Ishikawa (cell line): ENCODE measurements at regions not wholly inside any gene's neighbourhood (a gene's known extent, or its start where the extent isn't known, plus 50 kb on each side); places are given as distances from the start of the nearest gene placed in this dataset.

Experiments
- CEBPB ChIP-seq: IDR thresholded peaks from 2 replicates; pipeline ENCODE4 v1.6.1; 2012
- CREB1 ChIP-seq: IDR thresholded peaks from 2 replicates; pipeline ENCODE4 v1.6.1; 2012; ENCODE audit warnings: low read depth
- EGR1 ChIP-seq: IDR thresholded peaks from 2 replicates; pipeline ENCODE4 v1.6.1; 2012
- EP300 ChIP-seq: IDR thresholded peaks from 2 replicates; pipeline ENCODE4 v1.6.1; 2012; ENCODE audit warnings: borderline replicate concordance
- FOXM1 ChIP-seq: IDR thresholded peaks from 2 replicates; pipeline ENCODE4 v1.6.1; 2012; ENCODE audit warnings: low read depth, borderline replicate concordance
- NFIC ChIP-seq: IDR thresholded peaks from 2 replicates; pipeline ENCODE4 v1.6.1; 2012
- RAD21 ChIP-seq: IDR thresholded peaks from 2 replicates; pipeline ENCODE4 v1.6.1; 2012; ENCODE audit warnings: low read depth
- TAF1 ChIP-seq: IDR thresholded peaks from 2 replicates; pipeline ENCODE4 v1.6.1; 2012; ENCODE audit warnings: low read depth, mild to moderate bottlenecking
- TCF12 ChIP-seq: IDR thresholded peaks from 2 replicates; pipeline ENCODE4 v1.6.1; 2012; ENCODE audit warnings: low read depth
- TEAD4 ChIP-seq: IDR thresholded peaks from 2 replicates; pipeline ENCODE4 v1.6.1; 2012
- YY1 ChIP-seq: IDR thresholded peaks from 2 replicates; pipeline ENCODE4 v1.6.1; 2012; ENCODE audit warnings: low read depth
- ZBTB7A ChIP-seq: IDR thresholded peaks from 2 replicates; pipeline ENCODE4 v1.6.1; 2012; ENCODE audit warnings: low read depth
- TF ChIP-seq, protein P1 (sequence below): IDR thresholded peaks from 2 replicates; pipeline ENCODE4 v1.6.1; 2012; ENCODE audit warnings: low read depth, mild to moderate bottlenecking
- TF ChIP-seq, protein P2 (sequence below): IDR thresholded peaks from 2 replicates; pipeline ENCODE4 v1.6.1; 2012
- TF ChIP-seq, protein P3 (sequence below): IDR thresholded peaks from 2 replicates; pipeline ENCODE4 v1.6.1; 2012

DNA sequence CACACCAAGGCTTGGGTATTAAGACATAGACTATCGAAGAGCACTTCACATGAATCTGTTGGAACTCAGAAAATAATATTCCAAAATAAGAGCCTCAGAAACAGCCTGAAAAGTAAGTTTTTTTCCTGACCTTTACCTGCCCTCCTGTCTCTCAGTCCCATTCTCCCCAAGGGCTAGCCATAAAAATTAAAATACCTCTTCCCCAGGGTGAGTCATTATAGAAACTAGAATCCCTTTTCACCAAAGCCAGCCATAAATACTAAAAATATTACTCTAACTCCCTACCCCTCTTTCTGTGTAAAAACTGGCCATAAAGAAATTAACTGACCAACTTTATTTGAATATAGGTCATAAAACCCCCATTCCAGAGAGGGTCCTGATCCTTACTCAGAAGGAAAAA lies 87.9 kb upstream of the TMEM106B start:
- TF ChIP-seq YY1 (no peak), EP300 (no peak), TEAD4 (no peak)

DNA sequence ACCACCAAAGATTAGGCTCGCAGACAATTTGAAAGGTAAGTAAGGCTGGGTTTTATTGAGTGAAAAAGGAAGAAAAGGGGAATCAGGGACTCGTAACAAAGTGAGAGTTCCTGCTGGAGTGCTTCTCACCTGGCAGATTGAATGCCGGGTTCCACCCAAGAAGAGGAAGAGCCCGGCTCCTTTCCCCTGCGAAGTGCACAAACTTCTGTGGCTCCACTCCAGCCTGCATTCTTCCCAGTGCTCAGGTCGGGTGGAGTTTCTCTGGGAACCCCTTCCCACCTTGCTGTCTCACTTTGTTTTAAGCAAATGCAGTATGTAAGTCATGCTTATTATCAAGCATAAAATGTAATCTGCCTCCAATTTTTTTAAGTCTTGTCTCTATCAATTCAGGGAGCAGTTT lies 87.1 kb upstream of the TMEM106B start:
- TF ChIP-seq EGR1 (no peak), TEAD4 (no peak), ZBTB7A (no peak), YY1 (no peak), CREB1 (no peak), TAF1 (no peak), RAD21 (no peak), NFIC (no peak), FOXM1 (no peak), CEBPB (no peak), TCF12 (no peak), EP300 (no peak)
- TF ChIP-seq, protein P1, sequence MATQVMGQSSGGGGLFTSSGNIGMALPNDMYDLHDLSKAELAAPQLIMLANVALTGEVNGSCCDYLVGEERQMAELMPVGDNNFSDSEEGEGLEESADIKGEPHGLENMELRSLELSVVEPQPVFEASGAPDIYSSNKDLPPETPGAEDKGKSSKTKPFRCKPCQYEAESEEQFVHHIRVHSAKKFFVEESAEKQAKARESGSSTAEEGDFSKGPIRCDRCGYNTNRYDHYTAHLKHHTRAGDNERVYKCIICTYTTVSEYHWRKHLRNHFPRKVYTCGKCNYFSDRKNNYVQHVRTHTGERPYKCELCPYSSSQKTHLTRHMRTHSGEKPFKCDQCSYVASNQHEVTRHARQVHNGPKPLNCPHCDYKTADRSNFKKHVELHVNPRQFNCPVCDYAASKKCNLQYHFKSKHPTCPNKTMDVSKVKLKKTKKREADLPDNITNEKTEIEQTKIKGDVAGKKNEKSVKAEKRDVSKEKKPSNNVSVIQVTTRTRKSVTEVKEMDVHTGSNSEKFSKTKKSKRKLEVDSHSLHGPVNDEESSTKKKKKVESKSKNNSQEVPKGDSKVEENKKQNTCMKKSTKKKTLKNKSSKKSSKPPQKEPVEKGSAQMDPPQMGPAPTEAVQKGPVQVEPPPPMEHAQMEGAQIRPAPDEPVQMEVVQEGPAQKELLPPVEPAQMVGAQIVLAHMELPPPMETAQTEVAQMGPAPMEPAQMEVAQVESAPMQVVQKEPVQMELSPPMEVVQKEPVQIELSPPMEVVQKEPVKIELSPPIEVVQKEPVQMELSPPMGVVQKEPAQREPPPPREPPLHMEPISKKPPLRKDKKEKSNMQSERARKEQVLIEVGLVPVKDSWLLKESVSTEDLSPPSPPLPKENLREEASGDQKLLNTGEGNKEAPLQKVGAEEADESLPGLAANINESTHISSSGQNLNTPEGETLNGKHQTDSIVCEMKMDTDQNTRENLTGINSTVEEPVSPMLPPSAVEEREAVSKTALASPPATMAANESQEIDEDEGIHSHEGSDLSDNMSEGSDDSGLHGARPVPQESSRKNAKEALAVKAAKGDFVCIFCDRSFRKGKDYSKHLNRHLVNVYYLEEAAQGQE: no peak
- TF ChIP-seq, protein P2, sequence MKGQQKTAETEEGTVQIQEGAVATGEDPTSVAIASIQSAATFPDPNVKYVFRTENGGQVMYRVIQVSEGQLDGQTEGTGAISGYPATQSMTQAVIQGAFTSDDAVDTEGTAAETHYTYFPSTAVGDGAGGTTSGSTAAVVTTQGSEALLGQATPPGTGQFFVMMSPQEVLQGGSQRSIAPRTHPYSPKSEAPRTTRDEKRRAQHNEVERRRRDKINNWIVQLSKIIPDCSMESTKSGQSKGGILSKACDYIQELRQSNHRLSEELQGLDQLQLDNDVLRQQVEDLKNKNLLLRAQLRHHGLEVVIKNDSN: no peak
- TF ChIP-seq, protein P3, sequence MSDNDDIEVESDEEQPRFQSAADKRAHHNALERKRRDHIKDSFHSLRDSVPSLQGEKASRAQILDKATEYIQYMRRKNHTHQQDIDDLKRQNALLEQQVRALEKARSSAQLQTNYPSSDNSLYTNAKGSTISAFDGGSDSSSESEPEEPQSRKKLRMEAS: no peak

- no peak for TF ChIP-seq CEBPB
- TF ChIP-seq FOXM1: no peak
- TF ChIP-seq, protein P2: no peak
- TF ChIP-seq TEAD4: no peak
- TF ChIP-seq, protein P1: no peak
These were observed 83.6 kb upstream of the TMEM106B start for GRCh38 chr7:12127455-12127854.

- TF ChIP-seq EGR1: no peak
- TF ChIP-seq RAD21: no peak
- no peak for TF ChIP-seq EP300
- TF ChIP-seq, protein P2: no peak
- no peak for TF ChIP-seq NFIC
- no peak for TF ChIP-seq TEAD4
- TF ChIP-seq CEBPB: no peak
- TF ChIP-seq FOXM1: no peak
- TF ChIP-seq, protein P3: no peak
- no peak for TF ChIP-seq ZBTB7A
- TF ChIP-seq, protein P1: no peak
- TF ChIP-seq TAF1: no peak
- no peak for TF ChIP-seq YY1
- no peak for TF ChIP-seq TCF12
- TF ChIP-seq CREB1: no peak
These were observed 80.5 kb upstream of the TMEM106B start for GRCh38 chr7:12130609-12131008.

DNA sequence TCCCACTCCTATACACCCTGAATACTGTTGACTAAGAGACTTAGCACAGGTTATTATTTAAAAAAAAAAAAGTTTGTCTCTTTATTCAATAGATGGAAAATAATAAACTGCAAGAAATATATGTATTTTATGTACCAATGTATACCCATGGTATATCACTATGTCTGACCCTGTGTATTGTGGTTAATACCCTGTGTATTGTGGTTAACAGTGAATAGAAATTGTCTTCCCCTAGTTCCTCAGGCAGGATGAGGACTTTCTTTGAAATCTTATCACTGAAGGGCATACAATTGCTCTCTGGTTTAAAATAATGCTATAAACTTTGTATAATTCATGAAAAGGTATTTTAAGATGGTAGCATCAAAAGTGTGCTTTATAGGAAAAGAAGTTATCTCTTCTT lies 80.0 kb upstream of the TMEM106B start:
- TF ChIP-seq RAD21 (no peak), FOXM1 (no peak), ZBTB7A (no peak), CREB1 (no peak), EGR1 (no peak)
- TF ChIP-seq, protein P3: no peak
